NCI-H2227 (cell line): ENCODE measurements at regions not wholly inside any gene's neighbourhood (a gene's known extent, or its start where the extent isn't known, plus 50 kb on each side); places are given as distances from the start of the nearest gene placed in this dataset.
"Not testable (repeated sequence)": the region's sequence is repeated elsewhere in the genome, so short reads cannot be mapped to it uniquely, and the experiment has no call there.

Experiments used
- DNase-seq: peaks from one replicate; lab custom pipeline; 2025; ENCODE audit not compliant: unreplicated experiment; lab: John Stamatoyannopoulos, UW

- DNase-seq: not testable (repeated sequence)
Observed at GRCh38 chr2:239718991-239719390, 306.2 kb downstream of the NDUFA10 start.

- no peak for DNase-seq
Observed at GRCh38 chr2:239717706-239718105, 307.4 kb downstream of the NDUFA10 start.

GRCh38 chr2:239717319-239717675, 307.8 kb downstream of the NDUFA10 start:
- no peak for DNase-seq

GRCh38 chr2:239716536-239717318, 308.4 kb downstream of the NDUFA10 start:
- no peak for DNase-seq

- DNase-seq: no peak
Observed at GRCh38 chr2:239716009-239716408, 309.1 kb downstream of the NDUFA10 start.

- no peak for DNase-seq
Observed at GRCh38 chr2:239715606-239716005, 309.5 kb downstream of the NDUFA10 start.

- no peak for DNase-seq
Observed at GRCh38 chr2:239715202-239715601, 309.9 kb downstream of the NDUFA10 start.

- DNase-seq: no peak
Observed at GRCh38 chr2:239714116-239714515, 311.0 kb downstream of the NDUFA10 start.

GRCh38 chr2:239712755-239713154, 311.9 kb upstream of the HDAC4 start:
- no peak for DNase-seq

GRCh38 chr2:239711911-239712570, 311.2 kb upstream of the HDAC4 start:
- no peak for DNase-seq

- DNase-seq: no peak
Observed at GRCh38 chr2:239710953-239711861, 310.4 kb upstream of the HDAC4 start.

- no peak for DNase-seq
Observed at GRCh38 chr2:239706367-239706766, 305.5 kb upstream of the HDAC4 start.

GRCh38 chr2:239704737-239705136, 303.9 kb upstream of the HDAC4 start:
- DNase-seq: no peak

GRCh38 chr2:239703834-239704233, 303.0 kb upstream of the HDAC4 start:
- DNase-seq: no peak

- DNase-seq: no peak
Observed at GRCh38 chr2:239700686-239701345, 300.0 kb upstream of the HDAC4 start.

- no peak for DNase-seq
Observed at GRCh38 chr2:239697399-239698164, 296.8 kb upstream of the HDAC4 start.

- DNase-seq: no peak
Observed at GRCh38 chr2:239696559-239697207, 295.9 kb upstream of the HDAC4 start.

- DNase-seq: no peak
Observed at GRCh38 chr2:239695728-239696240, 295.0 kb upstream of the HDAC4 start.

- DNase-seq: no peak
Observed at GRCh38 chr2:239695106-239695727, 294.4 kb upstream of the HDAC4 start.
